Heart left ventricle (tissue), 16 donors: ENCODE measurements at regions not wholly inside any gene's neighbourhood (a gene's known extent, or its start where the extent isn't known, plus 50 kb on each side); places are given as distances from the start of the nearest gene placed in this dataset.

Experiments used
- ATAC-seq, 4 donors: fragments of 200-7000 bp; cut with Tn5 transposase; one replicate each; pipeline ENCODE4 v1.9.1; 2020 to 2022; ENCODE audit warnings: moderate library complexity in 4 of 4, mild to moderate bottlenecking in 3 of 4, moderate number of reproducible peaks in 1 of 4
- DNase-seq, 5 donors: peaks; one replicate each; pipeline ENCODE4 v3.0.0-alpha.2; 2020
- H3K27ac ChIP-seq, 12 donors: fragments of 200-600 bp; sonication (generic) in 4 of 12; one replicate each; pipeline versions ENCODE4 v1.5.0 to v1.8.0; 2016 to 2022; ENCODE audit warnings: mild to moderate bottlenecking in 2 of 12
- H3K27me3 ChIP-seq, 9 donors: fragments of 200-600 bp; sonication (generic) in 2 of 9; one replicate each; pipeline versions ENCODE4 v1.5.1 to v1.8.0; 2016 to 2022; ENCODE audit warnings: mild to moderate bottlenecking in 3 of 9
- H3K36me3 ChIP-seq, 9 donors: fragments of 200-600 bp; sonication (generic) in 2 of 9; one replicate each; pipeline versions ENCODE4 v1.5.0 to v1.8.0; 2018 to 2022; ENCODE audit warnings: mild to moderate bottlenecking in 2 of 9
- H3K4me1 ChIP-seq, 12 donors: fragments of 200-600 bp; sonication (generic) in 4 of 12; one replicate each; pipeline versions ENCODE4 v1.5.0 to v1.8.0; 2016 to 2022; ENCODE audit warnings: mild to moderate bottlenecking in 3 of 12
- H3K4me3 ChIP-seq, 12 donors: fragments of 200-600 bp; sonication (generic) in 4 of 12; one replicate each; pipeline versions ENCODE4 v1.5.0 to v1.8.0; 2017 to 2022; ENCODE audit warnings: mild to moderate bottlenecking in 9 of 12, moderate library complexity in 4 of 12
- H3K9me3 ChIP-seq, 12 donors: fragments of 200-600 bp; sonication (generic) in 4 of 12; one replicate each; pipeline versions ENCODE4 v1.5.0 to v1.8.0; 2016 to 2022; ENCODE audit warnings: mild to moderate bottlenecking in 1 of 12
- CTCF ChIP-seq, 12 donors: fragments of 200-600 bp; sonication (generic) in 4 of 12; IDR thresholded peaks; one replicate each; pipeline versions ENCODE4 v1.5.0 to v1.8.0; 2018 to 2022; ENCODE audit warnings: antibody characterized with exemption in 12 of 12, mild to moderate bottlenecking in 5 of 12
- POLR2A ChIP-seq, 2 donors: fragments of 450-650 bp; IDR thresholded peaks; one replicate each; pipeline ENCODE4 v1.6.1; 2017; ENCODE audit warnings: antibody characterized with exemption in 2 of 2, mild to moderate bottlenecking in 2 of 2, moderate library complexity in 2 of 2
- WGBS, 4 donors: extraction: QIAGEN DNeasy Blood & Tissue Kit in 2 of 4; methylation state at CpG; one replicate each; pipeline versions ENCODE4 v1.1.5 to v1.1.7; 2013 to 2018; 5-methylcytosine and 5-hydroxymethylcytosine counted together
- intact Hi-C, 10 donors: fragments of 100-400 bp; cut with DNase I; formaldehyde crosslinking; loops; one replicate each; pipeline versions ENCODE4 v1.11.1 to v1.14.2; 2022
- donor health status: ischemic (EF 13 %, LVEDD 7.1; RV severe dilation, severe dysfunction).
- donor health status: healthy with polysubstance abuse.
- donor health status: DM: no; HTN: yes; CAD: no.
- donor health status: DM: no; HTN: no; CAD: no.
- donor health status: ischemic (EF 25% LVEDD 6.9; RV normal size, moderate dysfunction).
- donor health status: ischemic (EF 25% LVEDD 5.7; RV mildly dilated, moderate dysfunction).
- donor health status: healthy.
- donor health status: DM: yes; HTN: yes; CAD: no.
- donor health status: ischemic (EF 35%, LVEDD 5.7; RV mildly dilated, moderate dysfunction).
- donor health status: nonischemic (EF 11% LVEDD 7.7; RV severe dilation, severe dysfunction).
- donor health status: DM: yes; HTN: yes; CAD: no.
- donor health status: PGD.
- donor health status: ischemic (EF 29% LVEDD 5.4; RV normal size, mild dysfunction).
- donor health status: nonischemic (EF 23%, LVEDD 6.1; RV moderate dilation, normal function).

GRCh38 chr13:63632321-63632720, 2216.7 kb upstream of the PCDH20 start:
- H3K4me1 ChIP-seq: no peaks in the 10 kb centered on the region
- peaks cover 0 to 2% (median 0%) of the 10 kb centered on the region in 12 donors for H3K9me3 ChIP-seq
- intact Hi-C loops: no loop called here
- no peak for ATAC-seq
- DNase-seq: no peak
- H3K36me3 ChIP-seq: no peaks in the 10 kb centered on the region
- H3K4me3 ChIP-seq: no peak overlapping the region
- TF ChIP-seq POLR2A (IDR thresholded peaks at IDR 0.05) (no peak), CTCF (IDR thresholded peaks at IDR 0.05) (no peak)
- H3K27me3 ChIP-seq: no peaks in the 10 kb centered on the region
- 49 to 58% (median 53%) methylated on average over 3 of the region's 3 CpGs for WGBS, 4 donors
- no peak overlapping the region for H3K27ac ChIP-seq

DNA sequence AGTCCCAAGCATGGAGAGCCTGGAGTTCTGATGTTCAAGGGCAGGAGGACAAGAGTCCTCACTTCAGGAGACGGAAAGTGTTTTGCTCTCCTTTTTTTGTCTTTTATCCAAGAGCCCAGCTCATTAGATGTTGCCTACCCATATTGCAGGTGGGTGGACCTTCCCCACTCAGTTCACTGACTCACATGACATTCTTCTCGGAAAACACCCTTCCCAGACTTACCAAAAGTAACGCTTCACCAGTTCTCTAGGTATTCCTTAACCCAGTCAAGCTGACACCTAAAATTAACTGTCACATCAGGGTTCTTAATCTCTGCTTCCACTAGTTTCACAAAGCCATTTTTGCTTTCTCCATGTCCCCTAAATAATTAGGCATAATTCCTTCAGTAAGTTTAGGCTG, 2215.4 kb upstream of the PCDH20 start:
- Histone ChIP-seq H3K9me3 (peaks cover 0 to 2% (median 0%) of the 10 kb centered on the region in 12 donors), H3K27me3 (no peaks in the 10 kb centered on the region), H3K27ac (no peak overlapping the region), H3K36me3 (no peaks in the 10 kb centered on the region), H3K4me3 (no peak overlapping the region), H3K4me1 (no peaks in the 10 kb centered on the region)
- ATAC-seq (no peak), DNase-seq (no peak)
- 69 to 89% (median 81%) methylated on average over 3 of the region's 3 CpGs for WGBS, 4 donors
- no peak for TF ChIP-seq POLR2A (IDR thresholded peaks at IDR 0.05)
- no peak for TF ChIP-seq CTCF (IDR thresholded peaks at IDR 0.05)
- intact Hi-C loops: no loop called here

- ATAC-seq (no peak), DNase-seq (no peak)
- Histone ChIP-seq H3K27me3 (no peaks in the 10 kb centered on the region), H3K4me1 (no peaks in the 10 kb centered on the region), H3K36me3 (no peaks in the 10 kb centered on the region), H3K9me3 (peaks cover 0 to 2% (median 0%) of the 10 kb centered on the region in 12 donors), H3K27ac (no peak overlapping the region), H3K4me3 (no peak overlapping the region)
- TF ChIP-seq CTCF (IDR thresholded peaks at IDR 0.05): no peak
- no peak for TF ChIP-seq POLR2A (IDR thresholded peaks at IDR 0.05)
- intact Hi-C loops: no loop called here
- 42 to 73% (median 62%) methylated on average over 2 of the region's 2 CpGs for WGBS, 4 donors
These were observed 2213.9 kb upstream of the PCDH20 start for GRCh38 chr13:63629591-63629990.

DNA sequence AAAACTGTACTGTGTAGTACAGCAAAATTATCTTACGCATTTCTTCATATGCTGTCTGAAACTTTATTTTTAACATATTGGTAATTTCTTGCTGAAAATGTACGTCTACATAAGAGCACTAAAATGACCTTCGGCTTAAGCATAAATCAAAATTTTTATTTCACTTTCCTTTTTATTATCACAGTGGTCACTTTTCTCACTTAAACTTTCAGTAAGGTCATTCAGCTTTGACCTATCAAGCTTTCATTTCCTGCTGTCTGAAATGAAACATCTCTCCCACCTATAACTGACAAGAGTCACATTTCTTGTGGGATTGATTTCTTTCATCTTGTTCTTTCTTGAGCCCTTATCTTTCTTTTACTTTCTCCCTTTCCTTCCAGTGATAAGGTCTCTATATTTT, 2212.7 kb upstream of the PCDH20 start:
- Histone ChIP-seq H3K36me3 (no peaks in the 10 kb centered on the region), H3K4me1 (no peaks in the 10 kb centered on the region), H3K4me3 (no peak overlapping the region), H3K9me3 (peaks cover 0 to 2% (median 0%) of the 10 kb centered on the region in 12 donors), H3K27ac (no peak overlapping the region), H3K27me3 (no peaks in the 10 kb centered on the region)
- TF ChIP-seq CTCF (IDR thresholded peaks at IDR 0.05) (no peak), POLR2A (IDR thresholded peaks at IDR 0.05) (no peak)
- DNase-seq (no peak), ATAC-seq (no peak)
- intact Hi-C loops: no loop called here
- 64 to 70% (median 66%) methylated on average over 3 of the region's 3 CpGs for WGBS, 4 donors
